MCF 10A (cell line): ENCODE measurements at regions not wholly inside any gene's neighbourhood (a gene's known extent, or its start where the extent isn't known, plus 50 kb on each side); places are given as distances from the start of the nearest gene placed in this dataset.

Experiments
- BruUV-seq: library from RNA; stranded (reverse); fragments of 400-500 nt; replicated peaks from 2 replicates; lab custom pipeline; 2021; lab: Mats Ljungman, UMichigan
- CTCF ChIA-PET: fragments of 300-600 bp; sonication (Branson Sonifier 250); formaldehyde crosslinking; extraction: SDS; loops from one replicate; lab custom pipeline; 2021; ENCODE audit warnings: antibody characterized with exemption, inconsistent platforms; lab: Yijun Ruan, JAX
- POLR2A ChIA-PET: fragments of 300-600, 350-650 bp; sonication (Branson Sonifier 250); formaldehyde crosslinking; extraction: SDS; loops from one replicate; lab custom pipeline; 2020; ENCODE audit warnings: antibody characterized with exemption, inconsistent platforms; lab: Yijun Ruan, JAX
- DNase-seq: peaks from one replicate; pipeline ENCODE4 v3.0.0-alpha.2; 2018; ENCODE audit not compliant: unreplicated experiment
- H3K27ac Mint-ChIP-seq: one replicate; pipeline ENCODE4 v1.8.0; 2022; ENCODE audit warnings: mild to moderate bottlenecking, low read depth, mixed read lengths; ENCODE audit not compliant: unreplicated experiment
- H3K27me3 Mint-ChIP-seq: one replicate; pipeline ENCODE4 v1.8.0; 2022; ENCODE audit warnings: mixed read lengths; ENCODE audit not compliant: insufficient read depth, unreplicated experiment
- H3K36me3 Mint-ChIP-seq: one replicate; pipeline ENCODE4 v1.8.0; 2022; ENCODE audit warnings: mild to moderate bottlenecking, moderate library complexity, mixed read lengths; ENCODE audit not compliant: insufficient read depth, unreplicated experiment
- H3K4me1 Mint-ChIP-seq: one replicate; pipeline ENCODE4 v1.8.0; 2022; ENCODE audit warnings: mixed read lengths; ENCODE audit not compliant: insufficient read depth, unreplicated experiment
- H3K4me3 Mint-ChIP-seq: one replicate; pipeline ENCODE4 v1.8.0; 2022; ENCODE audit warnings: mild to moderate bottlenecking, moderate library complexity, mixed read lengths; ENCODE audit not compliant: unreplicated experiment
- H3K9me3 Mint-ChIP-seq: one replicate; pipeline ENCODE4 v1.8.0; 2022; ENCODE audit warnings: mixed read lengths; ENCODE audit not compliant: unreplicated experiment
- intact Hi-C: fragments of 100-400 bp; cut with micrococcal nuclease; formaldehyde crosslinking; loops from 2 replicates; pipeline ENCODE4 v1.14.1; 2022
- TF ChIP-seq, protein P1 (sequence below): fragments of 200-600 bp; IDR thresholded peaks from one replicate; pipeline ENCODE4 v1.8.0; 2022; ENCODE audit warnings: antibody characterized with exemption, mild to moderate bottlenecking; ENCODE audit not compliant: unreplicated experiment

DNA sequence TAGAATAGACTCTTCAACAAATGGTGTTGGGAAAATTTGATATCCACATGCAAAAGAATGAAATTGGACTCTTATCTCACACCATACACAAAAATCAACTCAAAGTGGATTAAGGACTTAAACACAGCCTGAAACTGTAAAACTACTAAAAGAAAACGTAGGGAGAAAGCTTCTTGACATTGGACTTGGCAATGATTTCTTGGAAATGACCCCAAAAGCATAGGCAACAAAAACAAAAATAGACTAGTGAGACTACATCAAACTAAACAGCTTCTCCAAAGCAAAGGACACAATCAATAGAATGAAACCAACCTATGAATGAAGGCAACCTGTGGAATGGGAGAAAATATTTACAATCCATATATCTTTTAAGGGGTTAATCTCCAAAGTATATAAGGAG, 94.7 kb upstream of the INTU start:
- Mint-ChIP-seq H3K36me3 (no peaks in the 10 kb centered on the region), H3K27me3 (no peaks in the 10 kb centered on the region), H3K4me3 (no peak overlapping the region), H3K27ac (no peak overlapping the region), H3K4me1 (no peaks in the 10 kb centered on the region), H3K9me3 (no peaks in the 10 kb centered on the region)
- BruUV-seq = no TSS peak
- TF ChIP-seq, protein P1, sequence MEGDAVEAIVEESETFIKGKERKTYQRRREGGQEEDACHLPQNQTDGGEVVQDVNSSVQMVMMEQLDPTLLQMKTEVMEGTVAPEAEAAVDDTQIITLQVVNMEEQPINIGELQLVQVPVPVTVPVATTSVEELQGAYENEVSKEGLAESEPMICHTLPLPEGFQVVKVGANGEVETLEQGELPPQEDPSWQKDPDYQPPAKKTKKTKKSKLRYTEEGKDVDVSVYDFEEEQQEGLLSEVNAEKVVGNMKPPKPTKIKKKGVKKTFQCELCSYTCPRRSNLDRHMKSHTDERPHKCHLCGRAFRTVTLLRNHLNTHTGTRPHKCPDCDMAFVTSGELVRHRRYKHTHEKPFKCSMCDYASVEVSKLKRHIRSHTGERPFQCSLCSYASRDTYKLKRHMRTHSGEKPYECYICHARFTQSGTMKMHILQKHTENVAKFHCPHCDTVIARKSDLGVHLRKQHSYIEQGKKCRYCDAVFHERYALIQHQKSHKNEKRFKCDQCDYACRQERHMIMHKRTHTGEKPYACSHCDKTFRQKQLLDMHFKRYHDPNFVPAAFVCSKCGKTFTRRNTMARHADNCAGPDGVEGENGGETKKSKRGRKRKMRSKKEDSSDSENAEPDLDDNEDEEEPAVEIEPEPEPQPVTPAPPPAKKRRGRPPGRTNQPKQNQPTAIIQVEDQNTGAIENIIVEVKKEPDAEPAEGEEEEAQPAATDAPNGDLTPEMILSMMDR = no peak
- CTCF ChIA-PET = interaction anchor here (0.6 to 2.4 kb wide), 10 partner anchors 10 to 1314 kb away, joined by 3 to 11 read pairs (median 4); no protein-coding TSS in a partner anchor
- DNase-seq = no peak
- POLR2A ChIA-PET = interaction anchor here (1.2 kb wide), 1 partner anchor 194 kb away, joined by 3 read pairs; no protein-coding TSS in a partner anchor
- intact Hi-C loops = loop anchor here (1.0 to 5.0 kb wide), 2 partner anchors 49 to 341 kb away; no protein-coding TSS in a partner anchor

- ChIA-PET CTCF (interaction anchor here (0.5 to 0.9 kb wide), 5 partner anchors 15 to 919 kb away, joined by 3 to 6 read pairs (median 3); no protein-coding TSS in a partner anchor), POLR2A (no interaction called here)
- intact Hi-C loops = no loop called here
- H3K4me3 Mint-ChIP-seq = no peak overlapping the region
- no peaks in the 10 kb centered on the region for H3K27me3 Mint-ChIP-seq
- BruUV-seq = no TSS peak
- no peaks in the 10 kb centered on the region for H3K36me3 Mint-ChIP-seq
- H3K4me1 Mint-ChIP-seq = no peaks in the 10 kb centered on the region
- TF ChIP-seq, protein P1 = no peak
- no peak for DNase-seq
- no peak overlapping the region for H3K27ac Mint-ChIP-seq
- no peaks in the 10 kb centered on the region for H3K9me3 Mint-ChIP-seq
Observed at GRCh38 chr4:127540497-127541025, 92.2 kb upstream of the INTU start.

DNA sequence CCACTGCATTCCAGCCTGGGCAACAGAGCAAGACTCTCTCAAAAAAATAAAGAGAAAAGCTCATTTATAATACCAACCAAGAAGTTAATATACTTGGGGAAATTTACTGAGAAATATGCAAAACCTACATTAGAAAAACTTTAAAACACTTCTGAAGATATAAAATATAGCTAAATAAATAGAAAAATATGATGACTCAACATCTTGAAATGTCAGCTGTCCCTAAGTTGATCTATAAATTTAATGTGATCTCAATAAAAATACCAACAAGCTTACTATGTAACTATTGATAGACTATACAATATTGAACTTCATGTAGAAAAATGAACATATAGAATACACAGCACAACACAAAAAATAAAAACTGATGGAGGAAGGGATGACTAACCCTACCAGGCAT, 87.5 kb upstream of the INTU start:
- CTCF ChIA-PET = interaction anchor here (0.6 to 1.1 kb wide), 5 partner anchors 9 to 1298 kb away, joined by 3 to 4 read pairs (median 3); no protein-coding TSS in a partner anchor
- no peak for DNase-seq
- Mint-ChIP-seq H3K9me3 (no peaks in the 10 kb centered on the region), H3K36me3 (no peaks in the 10 kb centered on the region), H3K4me3 (no peak overlapping the region), H3K27me3 (no peaks in the 10 kb centered on the region), H3K27ac (no peak overlapping the region), H3K4me1 (peaks cover 6% of the 10 kb centered on the region)
- no TSS peak for BruUV-seq
- POLR2A ChIA-PET = no interaction called here
- TF ChIP-seq, protein P1 = no peak
- intact Hi-C loops = no loop called here

GRCh38 chr4:127548990-127549925, 83.5 kb upstream of the INTU start:
- Mint-ChIP-seq H3K4me1 (peaks cover 6% of the 10 kb centered on the region), H3K27ac (peak overlapping the region; percentile 9), H3K36me3 (no peaks in the 10 kb centered on the region), H3K4me3 (no peak overlapping the region), H3K27me3 (no peaks in the 10 kb centered on the region), H3K9me3 (no peaks in the 10 kb centered on the region)
- ChIA-PET CTCF (interaction anchor here (0.7 to 1.4 kb wide), 2 partner anchors 11 to 478 kb away, joined by 3 to 5 read pairs; no protein-coding TSS in a partner anchor), POLR2A (interaction anchor here (0.6 kb wide), 1 partner anchor 201 kb away, joined by 3 read pairs; no protein-coding TSS in a partner anchor)
- DNase-seq = no peak
- BruUV-seq = no TSS peak
- intact Hi-C loops = no loop called here
- TF ChIP-seq, protein P1 = no peak
